Gastroesophageal sphincter (tissue), 3 donors: ENCODE measurements at regions not wholly inside any gene's neighbourhood (a gene's known extent, or its start where the extent isn't known, plus 50 kb on each side); places are given as distances from the start of the nearest gene placed in this dataset.

Experiments used
- CTCF ChIP-seq, 4 experiments: fragments of 200-600 bp in 2 of 4; fragments of 450-650 bp in 2 of 4; sonication (generic) in 1 of 4; IDR thresholded peaks; one replicate each; pipeline ENCODE4 v1.5.1; 2017 to 2019; ENCODE audit warnings: antibody characterized with exemption in 4 of 4, mild to moderate bottlenecking in 2 of 4, moderate library complexity in 2 of 4
- POLR2A ChIP-seq, 2 donors: fragments of 450-650 bp; IDR thresholded peaks; one replicate each; pipeline ENCODE4 v1.6.1; 2017; ENCODE audit warnings: antibody characterized with exemption in 2 of 2, mild to moderate bottlenecking in 2 of 2, moderate library complexity in 1 of 2
- POLR2AphosphoS5 ChIP-seq: sonication (generic); formaldehyde crosslinking; IDR thresholded peaks from one replicate; pipeline ENCODE4 v1.6.1; 2017; ENCODE audit warnings: antibody characterized with exemption

DNA sequence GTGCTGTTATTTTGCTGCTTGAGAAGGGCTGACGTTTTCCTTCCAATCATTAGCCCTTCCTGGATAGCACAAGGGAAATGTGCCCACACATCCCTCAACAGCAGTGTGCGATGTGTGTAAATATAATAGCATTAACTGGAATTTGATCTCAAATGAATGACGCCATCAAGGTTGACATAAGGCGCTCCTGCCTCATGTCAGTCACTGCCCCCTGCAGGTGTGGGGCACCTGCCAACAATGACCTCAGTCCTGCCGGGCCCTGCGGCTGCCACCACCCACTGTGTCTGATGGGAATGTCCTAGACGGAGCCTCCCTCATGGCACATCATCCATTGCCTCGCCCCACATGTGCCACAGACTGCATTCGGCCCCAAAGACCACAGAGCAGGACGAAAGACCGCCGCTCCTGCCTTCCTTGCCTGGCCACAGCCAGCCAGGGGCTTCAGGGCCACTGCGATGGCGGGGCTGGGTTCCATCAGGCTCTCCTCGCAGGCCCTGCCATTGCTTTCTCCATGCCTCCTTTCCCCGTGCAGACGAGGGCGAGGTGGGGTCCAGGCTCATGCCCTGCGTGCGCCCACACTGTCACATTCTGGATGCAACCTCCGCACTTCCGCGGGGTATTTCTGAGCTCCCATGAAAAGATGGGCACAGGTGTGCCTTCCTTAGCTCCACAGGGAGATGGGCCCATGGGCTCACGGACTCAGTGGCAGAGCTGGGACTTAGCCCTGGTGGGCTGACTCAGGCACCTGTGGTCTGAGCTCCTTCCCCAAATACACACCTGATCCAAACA lies 146.7 kb downstream of the SOX1 start:
- TF ChIP-seq CTCF (IDR thresholded peaks at IDR 0.05) (no peak), POLR2A (IDR thresholded peaks at IDR 0.05) (no peak), POLR2AphosphoS5 (no peak)
